ENCODE measurements at regions not wholly inside any gene's neighbourhood (a gene's known extent, or its start where the extent isn't known, plus 50 kb on each side); places are given as distances from the start of the nearest gene placed in this dataset.

GRCh38 chr13:111409413-111409812 lies 89.0 kb downstream of the TEX29 start:
- TF ChIP-seq CTCF (conservative IDR thresholded peaks at IDR 0.05; ENCODE audit: low read depth in 2 of 2) (no peak), EZH2 (IDR thresholded peaks at IDR 0.05; ENCODE audit: low read depth, unreplicated experiment) (no peak)

Measured in GM23338 (cell line).